ENCODE measurements at regions not wholly inside any gene's neighbourhood (a gene's known extent, or its start where the extent isn't known, plus 50 kb on each side); places are given as distances from the start of the nearest gene placed in this dataset.

- TF ChIP-seq, protein P1, sequence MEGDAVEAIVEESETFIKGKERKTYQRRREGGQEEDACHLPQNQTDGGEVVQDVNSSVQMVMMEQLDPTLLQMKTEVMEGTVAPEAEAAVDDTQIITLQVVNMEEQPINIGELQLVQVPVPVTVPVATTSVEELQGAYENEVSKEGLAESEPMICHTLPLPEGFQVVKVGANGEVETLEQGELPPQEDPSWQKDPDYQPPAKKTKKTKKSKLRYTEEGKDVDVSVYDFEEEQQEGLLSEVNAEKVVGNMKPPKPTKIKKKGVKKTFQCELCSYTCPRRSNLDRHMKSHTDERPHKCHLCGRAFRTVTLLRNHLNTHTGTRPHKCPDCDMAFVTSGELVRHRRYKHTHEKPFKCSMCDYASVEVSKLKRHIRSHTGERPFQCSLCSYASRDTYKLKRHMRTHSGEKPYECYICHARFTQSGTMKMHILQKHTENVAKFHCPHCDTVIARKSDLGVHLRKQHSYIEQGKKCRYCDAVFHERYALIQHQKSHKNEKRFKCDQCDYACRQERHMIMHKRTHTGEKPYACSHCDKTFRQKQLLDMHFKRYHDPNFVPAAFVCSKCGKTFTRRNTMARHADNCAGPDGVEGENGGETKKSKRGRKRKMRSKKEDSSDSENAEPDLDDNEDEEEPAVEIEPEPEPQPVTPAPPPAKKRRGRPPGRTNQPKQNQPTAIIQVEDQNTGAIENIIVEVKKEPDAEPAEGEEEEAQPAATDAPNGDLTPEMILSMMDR (conservative IDR thresholded peaks at IDR 0.05), result no peak
- TF ChIP-seq EZH2 (IDR thresholded peaks at IDR 0.05; ENCODE audit: low read depth), result no peak
Measured at GRCh38 chr6:14447240-14447639, 329.7 kb downstream of the CD83 start.
